ENCODE measurements at regions not wholly inside any gene's neighbourhood (a gene's known extent, or its start where the extent isn't known, plus 50 kb on each side); places are given as distances from the start of the nearest gene placed in this dataset.

- Histone ChIP-seq H3K4me1 (ENCODE audit: control insufficient read depth, insufficient read depth, low read length) (peaks cover 10% of the 10 kb centered on the region; the same call in 1 of the 2 replicates), H2AFZ (ENCODE audit: control insufficient read depth, low read depth, low read length) (no peak overlapping the region), H3K4me2 (ENCODE audit: control insufficient read depth, insufficient read depth) (no peak overlapping the region), H3K4me3 (no peak overlapping the region), H3K36me3 (ENCODE audit: control insufficient read depth in 2 of 2, insufficient read depth in 2 of 2, low read length in 1 of 2) (no peaks in the 10 kb centered on the region), H3K9ac (ENCODE audit: control insufficient read depth, insufficient read depth, low read length) (no peak overlapping the region), H3K9me3 (replicated peaks; ENCODE audit: control insufficient read depth, insufficient read depth, low read length) (no peaks in the 10 kb centered on the region), H3K79me2 (ENCODE audit: control insufficient read depth, insufficient read depth, low read length) (no peaks in the 10 kb centered on the region), H3K27ac (ENCODE audit: control insufficient read depth, insufficient read depth) (no peak overlapping the region), H3K27me3 (replicated peaks in 1 of 2; ENCODE audit: control insufficient read depth in 2 of 2, insufficient read depth in 2 of 2, low read length in 1 of 2) (no peaks in the 10 kb centered on the region), H4K20me1 (ENCODE audit: control insufficient read depth, insufficient read depth) (no peaks in the 10 kb centered on the region)
- WGBS (ENCODE audit: insufficient coverage, insufficient replicate concordance, low lambda C conversion rate, missing lambda C conversion rate), result 100% methylated on average over 1 of the region's 1 CpG
- intact Hi-C loops (cut with micrococcal nuclease; ENCODE audit: unreplicated experiment), result no loop called here
- TF ChIP-seq EZH2 (IDR thresholded peaks at IDR 0.05; ENCODE audit: borderline replicate concordance, control insufficient read depth, low read depth, low read length), result no peak
- no peak for TF ChIP-seq SMC3 (IDR thresholded peaks at IDR 0.05; ENCODE audit: borderline replicate concordance, low read length)
- TF ChIP-seq HDGF (IDR thresholded peaks at IDR 0.05), result no peak
- TF ChIP-seq, protein P1, sequence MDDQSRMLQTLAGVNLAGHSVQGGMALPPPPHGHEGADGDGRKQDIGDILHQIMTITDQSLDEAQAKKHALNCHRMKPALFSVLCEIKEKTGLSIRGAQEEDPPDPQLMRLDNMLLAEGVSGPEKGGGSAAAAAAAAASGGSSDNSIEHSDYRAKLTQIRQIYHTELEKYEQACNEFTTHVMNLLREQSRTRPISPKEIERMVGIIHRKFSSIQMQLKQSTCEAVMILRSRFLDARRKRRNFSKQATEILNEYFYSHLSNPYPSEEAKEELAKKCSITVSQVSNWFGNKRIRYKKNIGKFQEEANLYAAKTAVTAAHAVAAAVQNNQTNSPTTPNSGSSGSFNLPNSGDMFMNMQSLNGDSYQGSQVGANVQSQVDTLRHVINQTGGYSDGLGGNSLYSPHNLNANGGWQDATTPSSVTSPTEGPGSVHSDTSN (IDR thresholded peaks at IDR 0.05; ENCODE audit: insufficient replicate concordance, low read depth, low read length), result no peak
- no peak for TF ChIP-seq ASH2L (IDR thresholded peaks at IDR 0.05; ENCODE audit: borderline replicate concordance, low read depth)
- no peak for TF ChIP-seq CBX3 (IDR thresholded peaks at IDR 0.05; ENCODE audit: borderline replicate concordance, low read depth)
- no peak for TF ChIP-seq NR2C1 (IDR thresholded peaks at IDR 0.05)
- TF ChIP-seq, protein P2, sequence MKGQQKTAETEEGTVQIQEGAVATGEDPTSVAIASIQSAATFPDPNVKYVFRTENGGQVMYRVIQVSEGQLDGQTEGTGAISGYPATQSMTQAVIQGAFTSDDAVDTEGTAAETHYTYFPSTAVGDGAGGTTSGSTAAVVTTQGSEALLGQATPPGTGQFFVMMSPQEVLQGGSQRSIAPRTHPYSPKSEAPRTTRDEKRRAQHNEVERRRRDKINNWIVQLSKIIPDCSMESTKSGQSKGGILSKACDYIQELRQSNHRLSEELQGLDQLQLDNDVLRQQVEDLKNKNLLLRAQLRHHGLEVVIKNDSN (IDR thresholded peaks at IDR 0.05; ENCODE audit: borderline replicate concordance, extremely low read length, insufficient read depth, low read depth, low read length), result no peak
- TF ChIP-seq SMARCA5 (IDR thresholded peaks at IDR 0.05), result no peak
- no peak for TF ChIP-seq RCOR1 (conservative IDR thresholded peaks at IDR 0.05; ENCODE audit: low read depth, low read length)
- ChIA-PET CTCF (no interaction called here), SMC1A (ENCODE audit: uncharacterized antibody, unreplicated experiment) (interaction anchor here (1.5 kb wide), 1 partner anchor 14 kb away, joined by 3 read pairs; no protein-coding TSS in a partner anchor), RAD21 (ENCODE audit: unreplicated experiment) (no interaction called here), POLR2A (interaction anchor here (0.5 kb wide), 1 partner anchor 38 kb away, joined by 3 read pairs; no protein-coding TSS in a partner anchor)
- in situ Hi-C loops (cut with MboI), result no loop called here
- FAIRE-seq (no peak), ATAC-seq (no peak), DNase-seq (ENCODE audit: low read depth, low spot score) (no peak)
- BruUV-seq (replicated peaks), result no TSS peak
Measured at GRCh38 chr1:173365341-173365740, 111.8 kb upstream of the PRDX6 start.

All from GM12878 (cell line).